WTC11 (cell line): ENCODE measurements at regions not wholly inside any gene's neighbourhood (a gene's known extent, or its start where the extent isn't known, plus 50 kb on each side); places are given as distances from the start of the nearest gene placed in this dataset.

Source experiments
- GABPB1 ChIP-seq: sonication (generic); formaldehyde crosslinking; IDR thresholded peaks from 2 replicates; pipeline ENCODE4 v1.8.1; 2023; ENCODE audit warnings: mild to moderate bottlenecking, missing genetic modification reagents
- SP1 ChIP-seq: sonication (generic); formaldehyde crosslinking; conservative IDR thresholded peaks from 2 replicates; pipeline ENCODE4 v1.8.1; 2022; ENCODE audit warnings: missing genetic modification reagents
- ZNF416 ChIP-seq: fragments of 250-450 bp; sonication (Bioruptor Pico); IDR thresholded peaks from 2 replicates; pipeline ENCODE4 v1.9.0; 2021; ENCODE audit warnings: mild to moderate bottlenecking, inconsistent platforms
- TF ChIP-seq, protein P1 (sequence below): sonication (generic); formaldehyde crosslinking; conservative IDR thresholded peaks from 2 replicates; pipeline ENCODE4 v1.8.1; 2023; ENCODE audit warnings: mild to moderate bottlenecking, low read depth, missing genetic modification reagents, moderate library complexity
- TF ChIP-seq, protein P2 (sequence below): fragments of 200-600 bp; IDR thresholded peaks from 2 replicates; pipeline ENCODE4 v1.8.0; 2022; ENCODE audit warnings: antibody characterized with exemption
- TF ChIP-seq, protein P3 (sequence below): sonication (generic); formaldehyde crosslinking; IDR thresholded peaks from 2 replicates; pipeline ENCODE4 v1.8.0; 2022; ENCODE audit warnings: mild to moderate bottlenecking, missing genetic modification reagents
- TF ChIP-seq, protein P4 (sequence below): sonication (generic); formaldehyde crosslinking; IDR thresholded peaks from 2 replicates; pipeline ENCODE4 v1.8.0; 2022; ENCODE audit warnings: mild to moderate bottlenecking, missing genetic modification reagents

DNA sequence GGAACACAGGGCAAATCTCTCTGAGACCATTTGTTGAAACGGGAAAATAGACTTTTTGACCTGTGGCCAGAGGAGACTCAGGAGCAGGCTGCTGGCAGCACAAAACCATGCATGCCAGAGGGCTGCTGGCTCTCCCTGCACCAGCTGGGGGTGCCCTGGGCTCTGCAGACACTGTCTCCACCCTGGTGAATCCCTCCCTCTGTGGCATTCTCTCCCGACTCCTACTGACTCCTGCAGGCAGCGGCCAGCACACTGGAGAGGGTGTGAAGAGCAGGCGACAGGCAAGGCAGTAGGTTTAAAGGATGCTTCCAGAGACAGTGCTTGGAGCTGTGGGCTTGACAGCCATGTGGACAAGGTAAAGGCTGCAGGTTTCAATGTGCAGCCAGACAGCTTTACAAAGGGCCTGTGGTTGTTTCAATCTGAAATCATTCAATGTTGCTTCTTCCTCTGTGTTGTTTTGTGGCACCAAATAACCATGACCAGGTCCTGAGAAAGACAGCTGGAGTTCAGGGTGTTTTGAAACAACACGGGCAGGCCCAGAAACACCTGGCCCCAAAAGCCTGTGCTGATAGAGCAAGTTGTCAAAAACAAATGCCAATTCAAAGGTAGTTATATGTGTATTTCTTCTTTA is 431.0 kb upstream of the ATP10A start:
- TF ChIP-seq, protein P1, sequence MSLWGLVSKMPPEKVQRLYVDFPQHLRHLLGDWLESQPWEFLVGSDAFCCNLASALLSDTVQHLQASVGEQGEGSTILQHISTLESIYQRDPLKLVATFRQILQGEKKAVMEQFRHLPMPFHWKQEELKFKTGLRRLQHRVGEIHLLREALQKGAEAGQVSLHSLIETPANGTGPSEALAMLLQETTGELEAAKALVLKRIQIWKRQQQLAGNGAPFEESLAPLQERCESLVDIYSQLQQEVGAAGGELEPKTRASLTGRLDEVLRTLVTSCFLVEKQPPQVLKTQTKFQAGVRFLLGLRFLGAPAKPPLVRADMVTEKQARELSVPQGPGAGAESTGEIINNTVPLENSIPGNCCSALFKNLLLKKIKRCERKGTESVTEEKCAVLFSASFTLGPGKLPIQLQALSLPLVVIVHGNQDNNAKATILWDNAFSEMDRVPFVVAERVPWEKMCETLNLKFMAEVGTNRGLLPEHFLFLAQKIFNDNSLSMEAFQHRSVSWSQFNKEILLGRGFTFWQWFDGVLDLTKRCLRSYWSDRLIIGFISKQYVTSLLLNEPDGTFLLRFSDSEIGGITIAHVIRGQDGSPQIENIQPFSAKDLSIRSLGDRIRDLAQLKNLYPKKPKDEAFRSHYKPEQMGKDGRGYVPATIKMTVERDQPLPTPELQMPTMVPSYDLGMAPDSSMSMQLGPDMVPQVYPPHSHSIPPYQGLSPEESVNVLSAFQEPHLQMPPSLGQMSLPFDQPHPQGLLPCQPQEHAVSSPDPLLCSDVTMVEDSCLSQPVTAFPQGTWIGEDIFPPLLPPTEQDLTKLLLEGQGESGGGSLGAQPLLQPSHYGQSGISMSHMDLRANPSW (CRISPR knock-in tag) = no peak
- TF ChIP-seq, protein P2, sequence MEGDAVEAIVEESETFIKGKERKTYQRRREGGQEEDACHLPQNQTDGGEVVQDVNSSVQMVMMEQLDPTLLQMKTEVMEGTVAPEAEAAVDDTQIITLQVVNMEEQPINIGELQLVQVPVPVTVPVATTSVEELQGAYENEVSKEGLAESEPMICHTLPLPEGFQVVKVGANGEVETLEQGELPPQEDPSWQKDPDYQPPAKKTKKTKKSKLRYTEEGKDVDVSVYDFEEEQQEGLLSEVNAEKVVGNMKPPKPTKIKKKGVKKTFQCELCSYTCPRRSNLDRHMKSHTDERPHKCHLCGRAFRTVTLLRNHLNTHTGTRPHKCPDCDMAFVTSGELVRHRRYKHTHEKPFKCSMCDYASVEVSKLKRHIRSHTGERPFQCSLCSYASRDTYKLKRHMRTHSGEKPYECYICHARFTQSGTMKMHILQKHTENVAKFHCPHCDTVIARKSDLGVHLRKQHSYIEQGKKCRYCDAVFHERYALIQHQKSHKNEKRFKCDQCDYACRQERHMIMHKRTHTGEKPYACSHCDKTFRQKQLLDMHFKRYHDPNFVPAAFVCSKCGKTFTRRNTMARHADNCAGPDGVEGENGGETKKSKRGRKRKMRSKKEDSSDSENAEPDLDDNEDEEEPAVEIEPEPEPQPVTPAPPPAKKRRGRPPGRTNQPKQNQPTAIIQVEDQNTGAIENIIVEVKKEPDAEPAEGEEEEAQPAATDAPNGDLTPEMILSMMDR = no peak
- no peak for TF ChIP-seq SP1
- TF ChIP-seq, protein P3, sequence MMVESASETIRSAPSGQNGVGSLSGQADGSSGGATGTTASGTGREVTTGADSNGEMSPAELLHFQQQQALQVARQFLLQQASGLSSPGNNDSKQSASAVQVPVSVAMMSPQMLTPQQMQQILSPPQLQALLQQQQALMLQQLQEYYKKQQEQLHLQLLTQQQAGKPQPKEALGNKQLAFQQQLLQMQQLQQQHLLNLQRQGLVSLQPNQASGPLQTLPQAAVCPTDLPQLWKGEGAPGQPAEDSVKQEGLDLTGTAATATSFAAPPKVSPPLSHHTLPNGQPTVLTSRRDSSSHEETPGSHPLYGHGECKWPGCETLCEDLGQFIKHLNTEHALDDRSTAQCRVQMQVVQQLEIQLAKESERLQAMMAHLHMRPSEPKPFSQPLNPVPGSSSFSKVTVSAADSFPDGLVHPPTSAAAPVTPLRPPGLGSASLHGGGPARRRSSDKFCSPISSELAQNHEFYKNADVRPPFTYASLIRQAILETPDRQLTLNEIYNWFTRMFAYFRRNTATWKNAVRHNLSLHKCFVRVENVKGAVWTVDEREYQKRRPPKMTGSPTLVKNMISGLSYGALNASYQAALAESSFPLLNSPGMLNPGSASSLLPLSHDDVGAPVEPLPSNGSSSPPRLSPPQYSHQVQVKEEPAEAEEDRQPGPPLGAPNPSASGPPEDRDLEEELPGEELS (CRISPR knock-in tag) = no peak
- TF ChIP-seq ZNF416 (CRISPR knock-in tag) = no peak
- TF ChIP-seq, protein P4, sequence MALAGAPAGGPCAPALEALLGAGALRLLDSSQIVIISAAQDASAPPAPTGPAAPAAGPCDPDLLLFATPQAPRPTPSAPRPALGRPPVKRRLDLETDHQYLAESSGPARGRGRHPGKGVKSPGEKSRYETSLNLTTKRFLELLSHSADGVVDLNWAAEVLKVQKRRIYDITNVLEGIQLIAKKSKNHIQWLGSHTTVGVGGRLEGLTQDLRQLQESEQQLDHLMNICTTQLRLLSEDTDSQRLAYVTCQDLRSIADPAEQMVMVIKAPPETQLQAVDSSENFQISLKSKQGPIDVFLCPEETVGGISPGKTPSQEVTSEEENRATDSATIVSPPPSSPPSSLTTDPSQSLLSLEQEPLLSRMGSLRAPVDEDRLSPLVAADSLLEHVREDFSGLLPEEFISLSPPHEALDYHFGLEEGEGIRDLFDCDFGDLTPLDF (CRISPR knock-in tag) = no peak
- TF ChIP-seq GABPB1 = no peak
